ENCODE measurements at regions not wholly inside any gene's neighbourhood (a gene's known extent, or its start where the extent isn't known, plus 50 kb on each side); places are given as distances from the start of the nearest gene placed in this dataset.

- TF ChIP-seq CTCF (IDR thresholded peaks at IDR 0.05 in 2 of 3, conservative IDR thresholded peaks at IDR 0.05 in 1 of 3; ENCODE audit: borderline replicate concordance in 1 of 3, insufficient read depth in 1 of 3, low read depth in 2 of 3, low read length in 2 of 3) (no peak), REST (IDR thresholded peaks at IDR 0.05; ENCODE audit: low read depth) (no peak), ELF1 (IDR thresholded peaks at IDR 0.05; ENCODE audit: borderline replicate concordance, low read depth) (no peak), POLR2A (IDR thresholded peaks at IDR 0.05; ENCODE audit: borderline replicate concordance, extremely low read depth, insufficient read depth, insufficient read length) (no peak)
Observed at GRCh38 chr4:11131491-11131890, 297.2 kb downstream of the HS3ST1 start.
